HG03520 (cell line): ENCODE measurements at regions not wholly inside any gene's neighbourhood (a gene's known extent, or its start where the extent isn't known, plus 50 kb on each side); places are given as distances from the start of the nearest gene placed in this dataset.
"Not testable (repeated sequence)": the region's sequence is repeated elsewhere in the genome, so short reads cannot be mapped to it uniquely, and the experiment has no call there.

Experiments
- ATAC-seq: cut with Tn5 transposase; IDR thresholded peaks from one replicate; pipeline ENCODE4 v1.9.1; 2021; ENCODE audit warnings: mild to moderate bottlenecking, moderate library complexity; ENCODE audit not compliant: unreplicated experiment

- no peak for ATAC-seq
Measured at GRCh38 chr14:56996721-56997399, 186.6 kb upstream of the OTX2 start.

DNA sequence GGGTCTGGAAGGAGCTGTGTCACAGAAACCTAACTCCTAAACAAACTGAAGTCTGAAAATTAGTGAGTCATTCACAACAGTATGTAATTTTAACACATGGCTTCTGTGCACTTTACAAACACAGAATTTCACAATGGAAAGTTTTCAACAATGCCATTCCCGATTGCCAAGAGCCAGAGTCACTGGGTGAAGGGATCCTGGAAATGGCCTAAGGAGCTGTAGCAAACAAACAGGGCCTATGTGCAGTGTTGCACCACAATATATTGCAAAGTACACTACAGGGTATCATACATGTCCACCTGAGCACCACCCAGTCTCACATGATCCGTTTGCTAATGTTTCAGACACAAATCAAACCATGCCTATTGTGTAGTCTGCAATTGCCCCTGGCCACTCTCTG lies 184.7 kb upstream of the OTX2 start:
- no peak for ATAC-seq

DNA sequence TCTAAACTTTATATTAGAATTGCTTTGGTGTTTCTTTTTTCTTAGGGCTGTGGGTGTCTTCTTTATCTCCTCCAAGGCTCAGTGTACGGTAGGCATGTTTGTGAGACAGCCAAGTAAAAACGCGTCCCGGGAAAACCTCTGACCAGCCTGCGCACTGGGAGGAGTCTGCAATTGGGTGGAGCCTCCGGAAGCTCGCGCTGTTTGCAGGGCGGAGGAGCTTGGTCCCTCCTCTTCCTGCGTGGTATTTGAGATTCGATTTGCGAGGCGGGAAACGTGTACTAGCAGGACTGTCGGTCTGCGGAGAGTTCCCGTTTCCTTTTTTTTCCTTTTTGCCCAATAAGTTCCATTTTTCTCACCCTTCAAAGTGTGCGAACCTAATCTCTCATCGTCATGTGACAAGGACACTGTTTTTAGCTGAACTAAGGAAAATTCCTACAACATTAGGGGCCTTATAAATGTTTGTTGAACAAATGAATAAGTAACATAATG lies 182.1 kb upstream of the OTX2 start:
- ATAC-seq: no peak

GRCh38 chr14:56990991-56991627 lies 180.8 kb upstream of the OTX2 start:
- not testable (repeated sequence) for ATAC-seq

- no peak for ATAC-seq
Measured at GRCh38 chr14:56989359-56989758, 179.1 kb upstream of the OTX2 start.

- no peak for ATAC-seq
Measured at GRCh38 chr14:56979936-56980335, 169.7 kb upstream of the OTX2 start.

DNA sequence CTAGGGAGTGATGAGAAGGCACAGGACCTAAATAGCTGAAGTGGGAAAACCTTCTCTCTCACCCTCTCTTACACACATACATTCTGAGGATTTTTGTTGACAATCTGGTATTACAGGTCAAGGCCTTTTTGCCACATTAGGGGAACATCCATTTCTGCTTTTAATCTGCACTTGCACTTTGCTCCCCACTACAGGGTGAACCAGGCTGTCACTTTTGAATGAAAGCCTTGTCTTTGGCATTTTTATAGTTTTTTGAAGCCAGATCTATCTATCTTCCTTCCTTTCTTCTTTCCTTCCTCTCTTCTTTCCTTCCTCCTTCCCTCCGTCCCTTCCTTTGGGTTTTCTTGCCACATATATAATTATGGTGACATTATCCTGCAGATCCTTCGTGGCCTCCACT lies 165.9 kb upstream of the OTX2 start:
- ATAC-seq: no peak

- no peak for ATAC-seq
Measured at GRCh38 chr14:56975521-56975920, 165.2 kb upstream of the OTX2 start.

- no peak for ATAC-seq
Measured at GRCh38 chr14:56972948-56973347, 162.7 kb upstream of the OTX2 start.

- ATAC-seq: no peak
Measured at GRCh38 chr14:56964895-56965294, 154.6 kb upstream of the OTX2 start.

DNA sequence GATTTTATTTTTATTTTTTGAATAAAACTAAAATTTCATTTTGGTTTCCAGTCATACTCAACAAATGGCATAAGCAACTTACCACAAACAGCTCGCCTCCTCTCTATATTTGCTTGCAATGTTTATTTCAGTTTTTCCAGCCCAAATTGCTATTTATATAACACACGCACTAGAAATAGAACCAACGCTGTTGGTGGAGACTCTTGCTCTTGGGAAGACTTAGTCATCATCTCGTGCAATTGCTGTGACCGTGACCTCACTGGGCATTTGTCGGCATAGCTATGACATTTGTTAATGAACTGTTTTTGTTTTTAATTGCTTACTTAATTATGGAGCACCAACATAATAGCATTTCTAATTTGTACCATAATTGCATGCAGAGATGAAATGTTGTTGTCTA lies 153.1 kb upstream of the OTX2 start:
- ATAC-seq: no peak

GRCh38 chr14:56962444-56963080 lies 152.3 kb upstream of the OTX2 start:
- ATAC-seq: no peak

- ATAC-seq: no peak
Measured at GRCh38 chr14:56959869-56960268, 149.6 kb upstream of the OTX2 start.

DNA sequence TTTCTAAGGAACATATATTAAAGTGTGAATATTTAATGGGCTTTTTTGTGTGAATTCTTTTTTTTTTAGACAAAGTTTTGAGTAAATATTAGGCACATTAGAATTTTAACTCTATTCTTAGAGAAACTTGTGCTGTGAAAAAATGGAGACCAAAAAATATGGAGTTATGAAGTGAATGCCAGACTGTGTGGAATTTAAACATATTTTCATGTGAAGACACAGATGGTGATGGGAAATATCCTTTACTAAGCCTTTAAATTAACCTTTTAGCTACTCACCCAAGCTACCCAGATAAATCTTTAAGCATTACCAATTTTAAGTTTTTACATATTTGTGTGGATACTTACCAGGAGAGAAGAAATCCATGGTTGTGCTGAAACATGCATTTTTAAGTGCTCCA lies 148.8 kb upstream of the OTX2 start:
- no peak for ATAC-seq

DNA sequence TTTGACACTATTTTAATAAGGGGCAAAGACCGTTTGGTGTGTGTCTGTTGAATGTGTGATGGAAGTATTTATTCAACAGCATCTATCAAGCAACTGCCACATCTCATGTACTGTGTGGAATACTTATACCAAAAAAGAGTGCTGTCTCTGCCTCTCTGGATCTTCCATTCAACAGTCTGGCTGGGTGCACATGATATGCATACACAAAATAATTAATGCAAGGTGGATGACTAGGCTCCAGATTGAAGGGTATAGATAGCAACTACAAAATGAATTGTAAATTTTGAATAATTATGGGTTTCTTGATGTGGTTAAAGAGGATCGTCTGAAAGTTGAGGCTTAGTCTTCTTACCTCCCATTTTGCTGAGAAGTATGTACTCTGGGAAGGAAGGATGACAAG lies 145.9 kb upstream of the OTX2 start:
- ATAC-seq: no peak

- no peak for ATAC-seq
Measured at GRCh38 chr14:56955745-56956144, 145.5 kb upstream of the OTX2 start.

DNA sequence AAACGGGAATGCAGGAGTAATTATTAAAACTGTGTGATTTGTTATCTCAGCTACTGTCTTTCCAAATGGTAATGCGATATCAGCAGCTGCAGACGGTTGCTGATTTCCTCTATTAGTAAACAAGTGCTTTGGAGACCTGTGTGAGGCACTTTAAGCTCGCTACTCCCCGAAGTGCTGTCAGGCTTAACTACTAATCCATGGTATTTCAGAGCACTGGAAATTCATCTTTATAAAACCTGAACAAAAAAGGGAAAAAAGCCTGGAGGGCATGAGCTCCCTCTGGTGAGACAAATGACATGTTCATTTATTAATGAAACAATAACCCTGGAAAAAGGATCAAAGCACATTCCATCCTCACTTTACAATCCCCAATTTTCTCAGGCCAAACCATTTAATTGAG lies 143.6 kb upstream of the OTX2 start:
- no peak for ATAC-seq

DNA sequence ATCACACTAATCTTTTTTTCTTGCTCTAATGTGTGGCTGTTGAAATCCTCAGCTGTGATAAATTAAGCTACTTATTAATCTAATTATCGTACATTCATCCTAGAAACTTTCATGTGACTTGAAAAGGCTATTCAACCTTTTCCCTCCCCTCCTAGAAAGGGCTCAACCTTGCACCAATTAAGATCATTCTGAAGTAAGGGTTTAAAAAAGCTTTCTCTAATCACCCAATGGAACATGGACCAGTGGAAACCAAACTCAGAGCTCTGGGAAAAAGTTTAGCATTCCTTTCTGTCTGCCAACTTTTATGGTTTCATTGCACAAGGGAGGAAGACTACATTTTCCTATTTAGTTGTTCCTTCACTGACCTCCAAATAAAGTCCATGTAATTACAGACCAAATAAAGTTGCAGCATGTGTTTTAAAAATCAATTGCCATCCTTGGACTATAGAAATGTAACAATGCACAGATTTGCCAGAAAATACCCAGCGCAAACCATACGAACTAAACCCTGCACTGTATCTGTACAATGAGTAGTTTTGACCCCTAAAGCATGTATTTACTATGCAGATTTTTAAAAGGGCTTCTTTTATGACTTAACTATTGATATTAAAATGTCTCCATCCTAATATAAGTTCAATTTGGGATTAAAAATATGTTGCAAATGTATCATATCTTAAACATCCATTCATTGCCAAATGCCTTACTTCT lies 142.6 kb upstream of the OTX2 start:
- ATAC-seq: no peak

DNA sequence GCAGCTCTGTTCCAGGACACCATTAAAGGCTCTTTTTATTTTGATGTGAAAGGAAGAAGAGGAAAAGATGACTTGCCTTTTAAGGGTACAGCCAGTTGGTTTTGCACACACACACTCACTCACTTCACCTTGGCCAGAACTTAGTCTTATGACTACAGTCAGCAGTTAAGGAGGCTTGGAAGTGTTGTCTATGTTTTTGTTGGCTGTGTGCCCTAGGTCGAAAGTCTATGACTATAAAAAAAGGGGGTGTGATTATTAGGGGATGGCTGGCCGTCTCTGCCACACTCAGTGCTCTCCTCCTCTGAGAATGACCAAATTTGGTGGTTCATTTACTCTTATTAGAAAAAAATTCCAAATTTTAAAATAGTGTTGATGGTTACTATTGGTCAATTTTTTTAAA lies 139.5 kb upstream of the OTX2 start:
- no peak for ATAC-seq

DNA sequence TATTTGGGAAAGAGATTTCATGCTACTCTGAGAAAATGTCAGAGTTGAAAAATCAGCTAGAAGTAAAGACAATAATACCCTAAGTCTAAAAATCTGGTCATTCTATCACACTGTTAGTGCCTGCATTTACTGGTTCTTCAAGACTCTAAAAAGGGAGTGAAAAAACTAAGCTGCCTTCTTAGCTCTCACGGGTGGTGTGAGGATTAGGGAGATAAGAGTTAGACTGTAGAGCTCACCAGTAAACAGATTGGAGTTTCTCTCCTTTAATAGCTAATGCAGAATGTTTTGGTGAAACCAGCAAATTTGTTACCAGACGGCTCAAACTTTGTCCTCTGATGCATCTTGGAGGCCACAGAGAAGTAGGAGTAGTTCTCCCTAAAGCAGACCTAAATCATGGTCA lies 135.0 kb upstream of the OTX2 start:
- no peak for ATAC-seq

- no peak for ATAC-seq
Measured at GRCh38 chr14:56944397-56944796, 134.1 kb upstream of the OTX2 start.

GRCh38 chr14:56933446-56933845 lies 123.2 kb upstream of the OTX2 start:
- no peak for ATAC-seq
